SK-N-SH (cell line): ENCODE measurements at regions not wholly inside any gene's neighbourhood (a gene's known extent, or its start where the extent isn't known, plus 50 kb on each side); places are given as distances from the start of the nearest gene placed in this dataset.

Experiments
- CTCF ChIA-PET: fragments of 300-600, 350-600 bp; formaldehyde crosslinking; extraction: SDS; loops from one replicate; lab custom pipeline; 2021; lab: Yijun Ruan, JAX
- POLR2A ChIA-PET: fragments of 350-600 bp; sonication (Branson Sonifier 250); formaldehyde crosslinking; extraction: SDS; loops from one replicate; lab custom pipeline; 2020; ENCODE audit warnings: antibody characterized with exemption, inconsistent platforms; lab: Yijun Ruan, JAX
- DNase-seq: peaks from one replicate; pipeline ENCODE4 v3.0.0; 2012
- H2AFZ ChIP-seq: fragments of 200-600 bp; sonication (generic); 2 replicates; pipeline ENCODE4 v1.8.1; 2016; ENCODE audit warnings: antibody characterized with exemption, mild to moderate bottlenecking, low read depth
- H3F3A ChIP-seq: fragments of 200-600 bp; sonication (generic); replicated peaks from 2 replicates; pipeline ENCODE3; 2016; ENCODE audit warnings: antibody characterized with exemption, mild to moderate bottlenecking; ENCODE audit not compliant: insufficient read depth
- H3K27ac ChIP-seq, 2 experiments: fragments of 200-500 bp in 1 of 2; fragments of 200-600 bp in 1 of 2; sonication (Bioruptor generic) in 1 of 2; sonication (generic), shearing (Covaris generic) in 1 of 2; 2 replicates each; pipeline versions ENCODE4 v1.5.1 to v1.6.1; 2014 to 2016; ENCODE audit warnings: low read depth in 2 of 2, inconsistent platforms in 1 of 2, low read length in 1 of 2, mild to moderate bottlenecking in 1 of 2, mixed read lengths in 1 of 2
- H3K27me3 ChIP-seq: fragments of 200-600 bp; sonication (generic), shearing (Covaris generic); 2 replicates; pipeline ENCODE4 v1.6.1; 2016; ENCODE audit warnings: mixed run types; ENCODE audit not compliant: insufficient read depth
- H3K36me3 ChIP-seq, 2 experiments: fragments of 200-500 bp in 1 of 2; fragments of 200-600 bp in 1 of 2; sonication (Bioruptor generic) in 1 of 2; sonication (generic) in 1 of 2; replicated peaks in 1 of 2; 2 replicates each; pipeline versions ENCODE3 to v1.5.1; 2014 to 2016; ENCODE audit warnings: low read length in 1 of 2, mild to moderate bottlenecking in 1 of 2; ENCODE audit not compliant: insufficient read depth in 2 of 2, control insufficient read depth in 1 of 2
- H3K4me1 ChIP-seq, 2 experiments: fragments of 200-500 bp in 1 of 2; fragments of 200-600 bp in 1 of 2; sonication (Bioruptor generic) in 1 of 2; sonication (generic), shearing (Covaris generic) in 1 of 2; 2 replicates each; pipeline versions ENCODE4 v1.5.1 to v1.6.1; 2014 to 2016; ENCODE audit warnings: low read depth in 1 of 2, low read length in 1 of 2, mixed run types in 1 of 2; ENCODE audit not compliant: insufficient read depth in 2 of 2, control insufficient read depth in 1 of 2
- H3K4me2 ChIP-seq: fragments of 200-600 bp; sonication (generic), shearing (Covaris generic); 2 replicates; pipeline ENCODE4 v1.6.1; 2017; ENCODE audit warnings: mixed run types
- H3K4me3 ChIP-seq, 2 experiments: fragments of 200-500 bp in 1 of 2; fragments of 200-600 bp in 1 of 2; sonication (Bioruptor generic) in 1 of 2; sonication (generic), shearing (Covaris generic) in 1 of 2; 2 replicates each; pipeline versions ENCODE4 v1.5.1 to v1.8.1; 2014 to 2016; ENCODE audit warnings: low read depth in 2 of 2, inconsistent platforms in 1 of 2, low read length in 1 of 2, mild to moderate bottlenecking in 1 of 2, mixed read lengths in 1 of 2, moderate library complexity in 1 of 2
- H3K79me2 ChIP-seq: fragments of 200-600 bp; sonication (generic); 2 replicates; pipeline ENCODE4 v1.8.1; 2017; ENCODE audit warnings: mild to moderate bottlenecking; ENCODE audit not compliant: insufficient read depth
- H3K9ac ChIP-seq: fragments of 200-600 bp; sonication (generic); 2 replicates; pipeline ENCODE4 v1.6.1; 2017; ENCODE audit warnings: mixed run types
- H3K9me2 ChIP-seq: fragments of 200-600 bp; sonication (generic); 2 replicates; pipeline ENCODE4 v1.6.1; 2017; ENCODE audit warnings: mixed run types
- H3K9me3 ChIP-seq: fragments of 200-600 bp; sonication (generic); 2 replicates; pipeline ENCODE4 v1.6.1; 2017; ENCODE audit warnings: mixed run types, mild to moderate bottlenecking, moderate library complexity
- H4K20me1 ChIP-seq: fragments of 200-600 bp; sonication (generic); 2 replicates; pipeline ENCODE4 v1.6.1; 2017; ENCODE audit warnings: mild to moderate bottlenecking, mixed run types; ENCODE audit not compliant: insufficient read depth
- CHD2 ChIP-seq: fragments of 150-350 bp; IDR thresholded peaks from 2 replicates; pipeline ENCODE4 v1.6.1; 2018; ENCODE audit warnings: low read length; ENCODE audit not compliant: partially characterized antibody
- EZH2phosphoT487 ChIP-seq: fragments of 200-600 bp; sonication (generic); IDR thresholded peaks from 2 replicates; pipeline ENCODE4 v1.6.1; 2017; ENCODE audit warnings: low read depth, mixed run types, mild to moderate bottlenecking, antibody characterized with exemption, moderate library complexity, borderline replicate concordance
- FOSL2 ChIP-seq: IDR thresholded peaks from 2 replicates; pipeline ENCODE4 v1.4.0; 2012; ENCODE audit warnings: low read depth, mild to moderate bottlenecking, moderate library complexity, borderline replicate concordance
- FOXM1 ChIP-seq: IDR thresholded peaks from 2 replicates; pipeline ENCODE4 v1.4.0; 2012; ENCODE audit warnings: low read depth, mild to moderate bottlenecking
- MAX ChIP-seq: IDR thresholded peaks from 2 replicates; pipeline ENCODE4 v1.4.0; 2012; ENCODE audit warnings: low read depth
- MXI1 ChIP-seq: IDR thresholded peaks from 2 replicates; pipeline ENCODE4 v1.6.1; 2012; ENCODE audit warnings: mild to moderate bottlenecking, low read depth, low read length, improper control_type of control experiment
- NFIC ChIP-seq: IDR thresholded peaks from 2 replicates; pipeline ENCODE4 v1.4.0; 2012; ENCODE audit warnings: borderline replicate concordance
- PBX3 ChIP-seq: IDR thresholded peaks from 2 replicates; pipeline ENCODE4; 2012
- RAD21 ChIP-seq: IDR thresholded peaks from 2 replicates; pipeline ENCODE4 v1.6.1; 2012; ENCODE audit warnings: mild to moderate bottlenecking, low read length
- TEAD4 ChIP-seq: IDR thresholded peaks from 2 replicates; pipeline ENCODE4 v1.4.0; 2012; ENCODE audit warnings: mild to moderate bottlenecking, borderline replicate concordance; ENCODE audit not compliant: insufficient read depth
- WGBS: methylation state at CpG from one replicate; pipeline ENCODE4 v1.1.6; 2017; ENCODE audit warnings: low lambda C conversion rate; 5-methylcytosine and 5-hydroxymethylcytosine counted together
- TF ChIP-seq, protein P1 (sequence below): fragments of 150-350 bp; IDR thresholded peaks from 2 replicates; pipeline ENCODE4 v1.6.1; 2017; ENCODE audit warnings: antibody characterized with exemption, low read length, low read depth, borderline replicate concordance
- TF ChIP-seq, protein P2 (sequence below): IDR thresholded peaks from 2 replicates; pipeline ENCODE4 v1.6.1; 2012; ENCODE audit warnings: mild to moderate bottlenecking, low read depth, low read length, moderate library complexity

GRCh38 chrX:118189000-118189399 lies 72.4 kb upstream of the KLHL13 start (continued):
- no peak for TF ChIP-seq TEAD4
- TF ChIP-seq CHD2: peak; percentile 20
- peak; percentile 69; the same call in 1 of the 2 replicates for TF ChIP-seq MXI1

GRCh38 chrX:118189628-118190027 lies 73.0 kb upstream of the KLHL13 start:
- no peaks in the 10 kb centered on the region for H3K9me3 ChIP-seq
- POLR2A ChIA-PET: interaction anchor here (1.0 to 2.2 kb wide), 3 partner anchors 22 to 73 kb away, joined by 3 to 7 read pairs (median 5); partner anchors contain the start of gene KLHL13
- no peaks in the 10 kb centered on the region for H4K20me1 ChIP-seq
- WGBS: 52% methylated on average over 3 of the region's 3 CpGs
- H3K27me3 ChIP-seq: no peaks in the 10 kb centered on the region
- H3K79me2 ChIP-seq: no peaks in the 10 kb centered on the region
- H3K4me3 ChIP-seq: no peak overlapping the region
- H3K36me3 ChIP-seq: no peaks in the 10 kb centered on the region
- TF ChIP-seq, protein P1, sequence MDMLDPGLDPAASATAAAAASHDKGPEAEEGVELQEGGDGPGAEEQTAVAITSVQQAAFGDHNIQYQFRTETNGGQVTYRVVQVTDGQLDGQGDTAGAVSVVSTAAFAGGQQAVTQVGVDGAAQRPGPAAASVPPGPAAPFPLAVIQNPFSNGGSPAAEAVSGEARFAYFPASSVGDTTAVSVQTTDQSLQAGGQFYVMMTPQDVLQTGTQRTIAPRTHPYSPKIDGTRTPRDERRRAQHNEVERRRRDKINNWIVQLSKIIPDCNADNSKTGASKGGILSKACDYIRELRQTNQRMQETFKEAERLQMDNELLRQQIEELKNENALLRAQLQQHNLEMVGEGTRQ: no peak
- TF ChIP-seq RAD21 (peak; percentile 23), MXI1 (peak; percentile 44; the same call in 1 of the 2 replicates), FOXM1 (no peak), MAX (no peak), FOSL2 (no peak)
- TF ChIP-seq, protein P2, sequence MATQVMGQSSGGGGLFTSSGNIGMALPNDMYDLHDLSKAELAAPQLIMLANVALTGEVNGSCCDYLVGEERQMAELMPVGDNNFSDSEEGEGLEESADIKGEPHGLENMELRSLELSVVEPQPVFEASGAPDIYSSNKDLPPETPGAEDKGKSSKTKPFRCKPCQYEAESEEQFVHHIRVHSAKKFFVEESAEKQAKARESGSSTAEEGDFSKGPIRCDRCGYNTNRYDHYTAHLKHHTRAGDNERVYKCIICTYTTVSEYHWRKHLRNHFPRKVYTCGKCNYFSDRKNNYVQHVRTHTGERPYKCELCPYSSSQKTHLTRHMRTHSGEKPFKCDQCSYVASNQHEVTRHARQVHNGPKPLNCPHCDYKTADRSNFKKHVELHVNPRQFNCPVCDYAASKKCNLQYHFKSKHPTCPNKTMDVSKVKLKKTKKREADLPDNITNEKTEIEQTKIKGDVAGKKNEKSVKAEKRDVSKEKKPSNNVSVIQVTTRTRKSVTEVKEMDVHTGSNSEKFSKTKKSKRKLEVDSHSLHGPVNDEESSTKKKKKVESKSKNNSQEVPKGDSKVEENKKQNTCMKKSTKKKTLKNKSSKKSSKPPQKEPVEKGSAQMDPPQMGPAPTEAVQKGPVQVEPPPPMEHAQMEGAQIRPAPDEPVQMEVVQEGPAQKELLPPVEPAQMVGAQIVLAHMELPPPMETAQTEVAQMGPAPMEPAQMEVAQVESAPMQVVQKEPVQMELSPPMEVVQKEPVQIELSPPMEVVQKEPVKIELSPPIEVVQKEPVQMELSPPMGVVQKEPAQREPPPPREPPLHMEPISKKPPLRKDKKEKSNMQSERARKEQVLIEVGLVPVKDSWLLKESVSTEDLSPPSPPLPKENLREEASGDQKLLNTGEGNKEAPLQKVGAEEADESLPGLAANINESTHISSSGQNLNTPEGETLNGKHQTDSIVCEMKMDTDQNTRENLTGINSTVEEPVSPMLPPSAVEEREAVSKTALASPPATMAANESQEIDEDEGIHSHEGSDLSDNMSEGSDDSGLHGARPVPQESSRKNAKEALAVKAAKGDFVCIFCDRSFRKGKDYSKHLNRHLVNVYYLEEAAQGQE: no peak
- no peak overlapping the region for H2AFZ ChIP-seq
- H3K9me2 ChIP-seq: no peaks in the 10 kb centered on the region
- H3F3A ChIP-seq: no peaks in the 10 kb centered on the region
- no peak overlapping the region for H3K4me2 ChIP-seq
- H3K4me1 ChIP-seq: peaks cover 0 to 9% of the 10 kb centered on the region in 2 experiments; a peak in 2 of 4 replicates
- peak overlapping the region; percentile 51 to 83; a peak in 3 of 4 replicates for H3K27ac ChIP-seq
- H3K9ac ChIP-seq: no peak overlapping the region
- CTCF ChIA-PET: interaction anchor here (1.0 to 1.3 kb wide), 3 partner anchors 11 to 29 kb away, joined by 3 to 4 read pairs (median 3); no protein-coding TSS in a partner anchor
- DNase-seq: peak; percentile 20

GRCh38 chrX:118197730-118198129 lies 81.1 kb upstream of the KLHL13 start:
- Histone ChIP-seq H3K4me2 (no peak overlapping the region), H2AFZ (no peak overlapping the region), H3K36me3 (no peaks in the 10 kb centered on the region), H3F3A (no peaks in the 10 kb centered on the region), H3K27me3 (no peaks in the 10 kb centered on the region), H3K9me3 (no peaks in the 10 kb centered on the region), H3K4me3 (no peak overlapping the region), H3K9ac (no peak overlapping the region), H3K4me1 (peaks cover 0 to 4% of the 10 kb centered on the region in 2 experiments; a peak in 1 of 4 replicates), H3K79me2 (no peaks in the 10 kb centered on the region), H4K20me1 (no peaks in the 10 kb centered on the region), H3K27ac (peak overlapping the region in 1 of 2 experiments; percentile 46; a peak in 1 of 4 replicates), H3K9me2 (no peaks in the 10 kb centered on the region)
- DNase-seq: no peak
- 8% methylated on average over 1 of the region's 1 CpG for WGBS
- ChIA-PET CTCF (no interaction called here), POLR2A (no interaction called here)
- TF ChIP-seq PBX3 (peak; percentile 43; the same call in 1 of the 2 replicates), NFIC (0 out of 2 replicates have a peak, but pooled peaks have one; percentile 5), EZH2phosphoT487 (no peak)
